Fibroblast of the aortic adventitia (primary cell): ENCODE measurements at regions not wholly inside any gene's neighbourhood (a gene's known extent, or its start where the extent isn't known, plus 50 kb on each side); places are given as distances from the start of the nearest gene placed in this dataset.
A peak's percentile ranks its signal among the peaks of the same experiment; 100 is the strongest.

Experiments used
- DNase-seq: peaks from one replicate; pipeline ENCODE4 v3.0.0-alpha.2; 2010; ENCODE audit warnings: low read depth
- H3K4me3 ChIP-seq: 2 replicates; pipeline ENCODE4 v1.5.1; 2011; ENCODE audit warnings: low read depth, mild to moderate bottlenecking, control low read depth, low read length, moderate library complexity
- CTCF ChIP-seq: IDR thresholded peaks from 2 replicates; pipeline ENCODE4 v1.5.1; 2011; ENCODE audit warnings: mild to moderate bottlenecking, low read length, control low read depth, inconsistent platforms; ENCODE audit not compliant: insufficient read depth

- TF ChIP-seq CTCF = no peak
- H3K4me3 ChIP-seq = no peak overlapping the region
- DNase-seq = peak; percentile 84
Measured at GRCh38 chr16:54657058-54657708, 273.5 kb upstream of the IRX5 start.

GRCh38 chr16:54655121-54655590 lies 275.5 kb upstream of the IRX5 start:
- peak; percentile 1 for TF ChIP-seq CTCF
- H3K4me3 ChIP-seq = no peak overlapping the region
- peak; percentile 75 for DNase-seq

- DNase-seq = no peak
- no peak for TF ChIP-seq CTCF
Measured at GRCh38 chr16:54654429-54654828, 276.2 kb upstream of the IRX5 start.

GRCh38 chr16:54652201-54652770 lies 278.4 kb upstream of the IRX5 start:
- no peak for DNase-seq
- TF ChIP-seq CTCF = no peak
- no peak overlapping the region for H3K4me3 ChIP-seq

More at GRCh38 chr16:54654429-54654828, 276.2 kb upstream of the IRX5 start:
- H3K4me3 ChIP-seq = no peak overlapping the region

GRCh38 chr16:54651440-54652195 lies 279.0 kb upstream of the IRX5 start:
- H3K4me3 ChIP-seq = no peak overlapping the region
- DNase-seq = no peak
- TF ChIP-seq CTCF = no peak

- no peak for DNase-seq
Measured at GRCh38 chr16:54649876-54650275, 280.8 kb upstream of the IRX5 start.

More at GRCh38 chr16:54649876-54650275, 280.8 kb upstream of the IRX5 start:
- H3K4me3 ChIP-seq = no peak overlapping the region
- TF ChIP-seq CTCF = no peak
